Inferior parietal cortex (tissue), 1 donor: ENCODE measurements at regions not wholly inside any gene's neighbourhood (a gene's known extent, or its start where the extent isn't known, plus 50 kb on each side); places are given as distances from the start of the nearest gene placed in this dataset.
"Not testable (repeated sequence)": the region's sequence is repeated elsewhere in the genome, so short reads cannot be mapped to it uniquely, and the experiment has no call there.

Experiments used
- DNase-seq: peaks from one replicate; pipeline ENCODE4 v3.0.0-alpha.2; 2016; ENCODE audit errors: extremely low spot score

GRCh38 chr9:86997156-86997555 is 49.9 kb upstream of the GAS1 start:
- no peak for DNase-seq

GRCh38 chr9:86997951-86998350 is 50.6 kb upstream of the GAS1 start:
- no peak for DNase-seq

- DNase-seq = no peak
These were observed 55.2 kb upstream of the GAS1 start for GRCh38 chr9:87002517-87002916.

- no peak for DNase-seq
These were observed 56.7 kb upstream of the GAS1 start for GRCh38 chr9:87004016-87004415.

GRCh38 chr9:87006956-87007355 is 59.6 kb upstream of the GAS1 start:
- no peak for DNase-seq

- DNase-seq = peak; percentile 37
These were observed 60.5 kb upstream of the GAS1 start for GRCh38 chr9:87007711-87008366.

GRCh38 chr9:87008667-87009066 is 61.4 kb upstream of the GAS1 start:
- DNase-seq = no peak

- no peak for DNase-seq
These were observed 63.3 kb upstream of the GAS1 start for GRCh38 chr9:87010626-87011025.

GRCh38 chr9:87011551-87011950 is 64.2 kb upstream of the GAS1 start:
- no peak for DNase-seq

GRCh38 chr9:87013490-87013889 is 66.2 kb upstream of the GAS1 start:
- no peak for DNase-seq

GRCh38 chr9:87014436-87014835 is 67.1 kb upstream of the GAS1 start:
- DNase-seq = no peak

- DNase-seq = no peak
These were observed 69.4 kb upstream of the GAS1 start for GRCh38 chr9:87016681-87017080.

GRCh38 chr9:87020169-87020950 is 73.1 kb upstream of the GAS1 start:
- DNase-seq = no peak

GRCh38 chr9:87022178-87022577 is 74.9 kb upstream of the GAS1 start:
- DNase-seq = no peak

- no peak for DNase-seq
These were observed 78.9 kb upstream of the GAS1 start for GRCh38 chr9:87026204-87026603.

GRCh38 chr9:87028836-87029235 is 81.5 kb upstream of the GAS1 start:
- not testable (repeated sequence) for DNase-seq

GRCh38 chr9:87029905-87030304 is 82.6 kb upstream of the GAS1 start:
- DNase-seq = no peak

- no peak for DNase-seq
These were observed 87.5 kb upstream of the GAS1 start for GRCh38 chr9:87034841-87035240.

GRCh38 chr9:87035879-87036278 is 88.6 kb upstream of the GAS1 start:
- DNase-seq = no peak

- DNase-seq = no peak
These were observed 89.2 kb upstream of the GAS1 start for GRCh38 chr9:87036506-87036905.

- no peak for DNase-seq
These were observed 92.6 kb upstream of the GAS1 start for GRCh38 chr9:87039809-87040392.

GRCh38 chr9:87040410-87041009 is 93.2 kb upstream of the GAS1 start:
- DNase-seq = no peak
